Pancreas (tissue), 10 donors: ENCODE measurements at regions not wholly inside any gene's neighbourhood (a gene's known extent, or its start where the extent isn't known, plus 50 kb on each side); places are given as distances from the start of the nearest gene placed in this dataset.

ENCODE experiments used
- ATAC-seq, 4 donors: fragments of 200-7000 bp; cut with Tn5 transposase; one replicate each; pipeline versions ENCODE4 v1.8.0 to v1.9.1; 2020; ENCODE audit warnings: mild to moderate bottlenecking in 4 of 4, moderate library complexity in 4 of 4
- DNase-seq, 6 donors: peaks; one replicate each; pipeline ENCODE4 v3.0.0-alpha.2; 2020
- FAIRE-seq: peaks from 2 replicates; lab custom pipeline; 2012; peaks lifted over from hg19 to GRCh38; lab: Jason Lieb, UNC
- H3K27ac ChIP-seq, 4 donors: fragments of 200-600 bp; sonication (generic); 1 replicate in 3 of 4; 2 replicates in 1 of 4; pipeline versions ENCODE4 v1.5.0 to v1.8.0; 2020
- H3K27me3 ChIP-seq, 4 donors: fragments of 200-600 bp; one replicate each; pipeline ENCODE4 v1.8.0; 2021
- H3K36me3 ChIP-seq, 3 donors: fragments of 200-600 bp; sonication (generic) in 1 of 3; one replicate each; pipeline versions ENCODE4 v1.5.0 to v1.8.0; 2020 to 2021
- H3K4me1 ChIP-seq, 3 donors: fragments of 200-600 bp; one replicate each; pipeline ENCODE4 v1.8.0; 2021
- H3K4me3 ChIP-seq, 4 donors: fragments of 200-600 bp; sonication (generic) in 2 of 4; one replicate each; pipeline versions ENCODE4 v1.5.0 to v1.8.0; 2020 to 2021
- H3K9me3 ChIP-seq, 4 donors: fragments of 200-600 bp; one replicate each; pipeline ENCODE4 v1.8.0; 2021
- CTCF ChIP-seq, 4 donors: fragments of 200-600 bp; sonication (generic) in 3 of 4; IDR thresholded peaks; one replicate each; pipeline versions ENCODE4 v1.5.0 to v1.8.0; 2021; ENCODE audit warnings: antibody characterized with exemption in 4 of 4
- WGBS, 2 donors: extraction: QIAGEN DNeasy Blood & Tissue Kit; methylation state at CpG; one replicate each; pipeline ENCODE4 v1.1.7; 2013; 5-methylcytosine and 5-hydroxymethylcytosine counted together
- intact Hi-C, 3 donors: fragments of 100-400 bp; cut with DNase I; formaldehyde crosslinking; loops; one replicate each; pipeline versions ENCODE4 v1.11.1 to v1.14.2; 2022
- donor health status: healthy with polysubstance abuse.
- donor health status: DM: no; HTN: no; CAD: no; lungs with moderate emphysema.
- donor health status: DM: no; HTN: no; CAD: no.
- donor health status: control.
- donor health status: control.
- donor health status: Bipolar disorder and iron deficiency.
- donor health status: DM: yes; HTN: yes; CAD: no.
- donor health status: DM: no; HTN: no; CAD: no.
- donor health status: DM: no; HTN: no; CAD: no.
- donor health status: DM: yes; HTN: yes; CAD: no.

- H3K27me3 ChIP-seq = no peaks in the 10 kb centered on the region
- FAIRE-seq (no peak), DNase-seq (no peak), ATAC-seq (no peak)
- H3K4me3 ChIP-seq = no peak overlapping the region
- H3K9me3 ChIP-seq = no peaks in the 10 kb centered on the region
- no peak for TF ChIP-seq CTCF (IDR thresholded peaks at IDR 0.05)
- H3K4me1 ChIP-seq = no peaks in the 10 kb centered on the region
- intact Hi-C loops = loop anchor here in 1 of 3 donors (10.0 kb wide), 1 partner anchor 59 kb away; no protein-coding TSS in a partner anchor
- no peak overlapping the region for H3K27ac ChIP-seq
- 39 to 43% methylated on average over 9 of the region's 9 CpGs for WGBS, 2 donors
- H3K36me3 ChIP-seq = no peaks in the 10 kb centered on the region
Observed at GRCh38 chr7:63043657-63044543, 954.7 kb upstream of the ZNF722 start.

DNA sequence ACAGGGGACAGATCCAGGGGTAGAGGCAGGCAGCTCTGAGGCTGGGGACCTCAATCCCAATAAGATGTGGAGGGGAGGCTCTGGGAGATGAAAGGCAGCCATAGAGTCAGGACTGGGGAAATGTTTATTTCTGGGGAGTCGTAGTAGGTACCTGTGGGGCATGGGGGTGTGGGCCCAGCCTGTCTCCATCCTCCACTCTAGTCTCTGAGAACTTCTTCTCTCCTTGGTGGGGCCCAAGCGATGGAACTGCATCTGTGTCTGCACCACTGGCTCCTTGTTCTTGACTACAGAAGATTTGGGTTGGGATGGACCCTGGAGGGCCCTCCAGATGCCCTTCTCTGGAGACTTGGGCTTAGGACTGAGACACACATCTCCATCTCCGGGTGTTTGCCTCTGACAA lies 953.9 kb upstream of the ZNF722 start:
- H3K27me3 ChIP-seq = no peaks in the 10 kb centered on the region
- no peaks in the 10 kb centered on the region for H3K9me3 ChIP-seq
- no peak overlapping the region for H3K27ac ChIP-seq
- no peaks in the 10 kb centered on the region for H3K36me3 ChIP-seq
- no peaks in the 10 kb centered on the region for H3K4me1 ChIP-seq
- DNase-seq (no peak), FAIRE-seq (no peak), ATAC-seq (no peak)
- H3K4me3 ChIP-seq = no peak overlapping the region
- WGBS, 2 donors = 46 to 57% methylated on average over 3 of the region's 3 CpGs
- intact Hi-C loops = loop anchor here in 1 of 3 donors (10.0 kb wide), 1 partner anchor 60 kb away; no protein-coding TSS in a partner anchor
- no peak for TF ChIP-seq CTCF (IDR thresholded peaks at IDR 0.05)

DNA sequence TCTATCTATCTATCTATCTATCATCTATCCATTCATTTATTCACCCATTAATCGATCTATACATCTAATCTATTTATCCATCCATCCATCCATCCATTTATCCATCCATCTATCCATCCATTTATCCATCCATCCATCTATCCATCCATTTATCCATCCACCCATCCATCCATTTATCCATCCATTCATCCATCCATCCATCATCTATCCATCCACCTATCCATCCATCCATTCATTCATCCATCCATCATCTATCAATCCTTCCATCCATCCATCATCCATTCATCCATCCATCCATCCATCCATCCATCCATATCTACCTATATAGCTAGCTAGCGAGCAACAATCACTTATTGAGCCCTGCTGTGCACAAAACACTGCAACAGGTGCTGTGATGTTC lies 953.1 kb upstream of the ZNF722 start:
- Histone ChIP-seq H3K4me3 (no peak overlapping the region), H3K9me3 (no peaks in the 10 kb centered on the region), H3K27me3 (no peaks in the 10 kb centered on the region), H3K27ac (no peak overlapping the region), H3K4me1 (no peaks in the 10 kb centered on the region), H3K36me3 (no peaks in the 10 kb centered on the region)
- ATAC-seq = no peak
- FAIRE-seq = no peak
- WGBS, 2 donors = 27 to 28% methylated on average over 2 of the region's 2 CpGs
- intact Hi-C loops = loop anchor here in 1 of 3 donors (10.0 kb wide), 1 partner anchor 61 kb away; no protein-coding TSS in a partner anchor
- TF ChIP-seq CTCF (IDR thresholded peaks at IDR 0.05) = no peak
- no peak for DNase-seq

DNA sequence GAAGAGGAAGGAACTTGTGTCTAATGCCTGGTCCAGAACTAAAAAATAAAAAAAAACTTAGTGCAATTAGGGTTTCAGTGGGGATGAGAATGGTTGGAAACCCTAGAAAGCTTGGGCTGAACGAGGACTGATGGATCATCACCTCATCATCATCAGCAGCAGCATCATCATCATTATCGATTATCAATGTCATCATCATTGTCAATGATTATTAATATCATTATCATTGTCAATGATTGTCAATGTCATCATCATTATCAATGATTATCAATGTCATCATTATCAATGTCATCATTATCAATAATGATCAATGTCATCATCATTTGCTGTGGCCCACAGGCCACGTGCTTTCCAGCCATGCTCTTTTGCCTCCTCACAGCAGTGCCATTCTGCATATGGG lies 952.0 kb upstream of the ZNF722 start:
- Histone ChIP-seq H3K27me3 (no peaks in the 10 kb centered on the region), H3K27ac (no peak overlapping the region), H3K36me3 (no peaks in the 10 kb centered on the region), H3K9me3 (no peaks in the 10 kb centered on the region), H3K4me1 (no peaks in the 10 kb centered on the region), H3K4me3 (no peak overlapping the region)
- FAIRE-seq (no peak), DNase-seq (no peak), ATAC-seq (no peak)
- no peak for TF ChIP-seq CTCF (IDR thresholded peaks at IDR 0.05)
- intact Hi-C loops = loop anchor here in 1 of 3 donors (10.0 kb wide), 1 partner anchor 62 kb away; no protein-coding TSS in a partner anchor
- WGBS, 2 donors = 46 to 56% methylated on average over 3 of the region's 3 CpGs

GRCh38 chr7:63047061-63047460 lies 951.6 kb upstream of the ZNF722 start:
- no peak for ATAC-seq
- Histone ChIP-seq H3K36me3 (no peaks in the 10 kb centered on the region), H3K4me1 (no peaks in the 10 kb centered on the region), H3K4me3 (no peak overlapping the region), H3K9me3 (no peaks in the 10 kb centered on the region), H3K27ac (no peak overlapping the region), H3K27me3 (no peaks in the 10 kb centered on the region)
- intact Hi-C loops = loop anchor here in 1 of 3 donors (10.0 kb wide), 1 partner anchor 62 kb away; no protein-coding TSS in a partner anchor
- no peak for DNase-seq
- FAIRE-seq = no peak
- TF ChIP-seq CTCF (IDR thresholded peaks at IDR 0.05) = no peak
- WGBS, 2 donors = 59 to 77% methylated on average over 4 of the region's 4 CpGs
